ENCODE measurements at regions not wholly inside any gene's neighbourhood (a gene's known extent, or its start where the extent isn't known, plus 50 kb on each side); places are given as distances from the start of the nearest gene placed in this dataset.

DNA sequence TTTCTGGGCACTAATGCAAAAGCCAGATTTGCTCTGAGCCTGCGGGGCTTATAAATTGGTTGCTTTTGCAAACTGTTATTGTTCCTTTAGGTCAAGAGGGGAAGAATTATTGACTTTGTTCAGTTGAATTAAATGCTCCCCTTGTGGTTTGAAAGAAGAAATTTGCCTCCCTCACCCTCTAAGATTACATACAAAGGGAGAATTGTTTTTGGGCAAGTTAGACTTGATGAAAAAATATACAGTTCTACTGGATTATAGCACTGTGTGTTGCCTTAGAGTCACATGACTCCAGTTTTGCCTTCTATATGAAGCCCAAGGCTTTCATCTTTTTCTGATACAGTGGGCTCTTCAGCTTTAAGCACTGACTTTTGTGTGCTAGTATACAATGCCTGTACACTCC lies 1265.8 kb upstream of the LRRTM3 start:
- TF ChIP-seq CTCF (IDR thresholded peaks at IDR 0.05), result no peak
- TF ChIP-seq EZH2 (IDR thresholded peaks at IDR 0.05; ENCODE audit: borderline replicate concordance, insufficient read depth, low read depth, low read length, poor library complexity, severe bottlenecking), result no peak

All from B cell (primary cell).